ENCODE measurements at regions not wholly inside any gene's neighbourhood (a gene's known extent, or its start where the extent isn't known, plus 50 kb on each side); places are given as distances from the start of the nearest gene placed in this dataset.

DNA sequence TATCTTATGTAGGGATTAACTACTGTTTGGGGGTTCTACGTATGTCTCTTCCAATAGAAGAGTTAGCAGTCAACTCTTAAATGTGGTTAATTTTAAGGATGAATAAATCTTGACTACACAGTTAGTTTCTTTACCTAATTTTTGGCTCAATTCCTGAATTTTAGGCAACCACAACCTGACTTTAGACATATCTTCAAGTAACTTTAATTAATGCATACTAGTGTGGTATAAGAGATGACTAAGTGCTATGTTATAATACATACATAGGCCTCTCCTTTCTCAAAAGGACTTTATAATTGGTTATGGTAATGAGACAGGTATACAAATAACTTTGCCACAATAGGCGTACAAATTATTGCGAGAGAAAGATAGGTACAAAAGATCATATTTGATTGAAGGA, 312.0 kb downstream of the IRS1 start:
- peaks cover 27% of the 10 kb centered on the region for H3K4me1 ChIP-seq
- no peak for FAIRE-seq

DNA sequence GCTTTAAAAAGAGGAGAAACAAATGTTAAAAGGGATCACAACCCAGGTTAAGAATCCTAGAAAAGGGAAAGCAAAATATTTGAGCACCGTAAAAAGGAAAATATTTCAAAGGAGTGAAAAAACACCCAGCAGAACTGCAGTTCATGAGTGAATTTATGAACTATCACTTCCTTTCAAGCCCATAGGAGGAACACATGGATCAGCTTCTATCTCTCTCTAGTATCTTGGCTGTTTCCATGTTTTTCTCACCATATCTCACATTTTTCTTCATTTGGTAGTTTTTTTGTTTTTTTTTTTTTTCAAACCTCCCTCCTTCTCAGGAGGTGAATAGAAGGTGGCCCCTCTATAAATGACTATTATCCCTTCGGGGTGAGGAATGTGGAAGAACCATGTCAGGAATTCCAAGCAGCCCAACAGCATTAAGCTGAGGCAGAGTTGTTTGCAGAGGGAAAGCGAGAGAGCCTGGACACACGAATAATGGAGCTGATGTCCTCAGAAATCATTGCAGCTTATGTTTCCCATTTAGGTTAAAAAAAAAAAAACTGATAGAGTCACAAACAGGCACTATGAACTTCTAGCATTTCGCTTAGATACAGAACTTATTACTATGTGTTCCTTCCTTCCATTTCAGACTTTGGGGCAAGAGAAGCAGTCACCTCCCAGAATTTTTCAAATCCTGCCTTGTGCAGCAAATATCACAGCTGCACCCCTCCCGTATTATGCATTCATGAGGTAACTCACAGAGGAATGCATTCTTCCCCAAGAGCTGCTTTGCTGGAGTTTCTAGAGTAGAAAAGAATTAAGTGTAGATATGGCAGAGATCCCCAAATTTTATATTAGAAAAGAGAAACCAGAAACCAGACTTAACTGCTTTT, 315.6 kb downstream of the IRS1 start:
- FAIRE-seq: peak; percentile 49
- Histone ChIP-seq H3K27ac (peak overlapping the region; percentile 74 to 82), H3K4me2 (peak overlapping the region; percentile 84), H3K9me3 (peaks cover 7% of the 10 kb centered on the region; the same call in 1 of the 3 replicates), H3K4me3 (no peak overlapping the region), H3K4me1 (peaks cover 27% of the 10 kb centered on the region)
- peak in 1 of 2 experiments; percentile 55 for DNase-seq (ENCODE audit: low read depth in 1 of 2, low spot score in 1 of 2)
- ATAC-seq: peak; percentile 64 to 88; a peak in 5 of 6 replicates
- 5% methylated on average over 6 of the region's 6 CpGs for WGBS (ENCODE audit: missing lambda C conversion rate)
- ChIA-PET CTCF (interaction anchor here (1.4 to 1.7 kb wide), 2 partner anchors 24 to 318 kb away, joined by 3 to 4 read pairs; no protein-coding TSS in a partner anchor), POLR2A (no interaction called here)
- TF ChIP-seq JUN (IDR thresholded peaks at IDR 0.05) (no peak), ZFP36 (IDR thresholded peaks at IDR 0.05; ENCODE audit: borderline replicate concordance, partially characterized antibody) (no peak), HEYL (CRISPR knock-in tag; IDR thresholded peaks at IDR 0.05) (no peak), POLR2A (IDR thresholded peaks at IDR 0.05; ENCODE audit: low read length) (no peak), FOSL2 (IDR thresholded peaks at IDR 0.05) (no peak), FOSL2 (CRISPR knock-in tag; IDR thresholded peaks at IDR 0.05) (no peak), RNF2 (IDR thresholded peaks at IDR 0.05; ENCODE audit: borderline replicate concordance, low read depth) (no peak), FOSB (CRISPR knock-in tag; IDR thresholded peaks at IDR 0.05) (no peak), RARB (CRISPR knock-in tag; IDR thresholded peaks at IDR 0.05) (no peak), TP53 (CRISPR knock-in tag; IDR thresholded peaks at IDR 0.05) (no peak)
- TF ChIP-seq, protein P1, sequence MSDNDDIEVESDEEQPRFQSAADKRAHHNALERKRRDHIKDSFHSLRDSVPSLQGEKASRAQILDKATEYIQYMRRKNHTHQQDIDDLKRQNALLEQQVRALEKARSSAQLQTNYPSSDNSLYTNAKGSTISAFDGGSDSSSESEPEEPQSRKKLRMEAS (IDR thresholded peaks at IDR 0.05): no peak; the same call in 1 of the 2 replicates
- TF ChIP-seq, protein P2, sequence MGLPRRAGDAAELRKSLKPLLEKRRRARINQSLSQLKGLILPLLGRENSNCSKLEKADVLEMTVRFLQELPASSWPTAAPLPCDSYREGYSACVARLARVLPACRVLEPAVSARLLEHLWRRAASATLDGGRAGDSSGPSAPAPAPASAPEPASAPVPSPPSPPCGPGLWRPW (IDR thresholded peaks at IDR 0.05): no peak
- TF ChIP-seq, protein P3, sequence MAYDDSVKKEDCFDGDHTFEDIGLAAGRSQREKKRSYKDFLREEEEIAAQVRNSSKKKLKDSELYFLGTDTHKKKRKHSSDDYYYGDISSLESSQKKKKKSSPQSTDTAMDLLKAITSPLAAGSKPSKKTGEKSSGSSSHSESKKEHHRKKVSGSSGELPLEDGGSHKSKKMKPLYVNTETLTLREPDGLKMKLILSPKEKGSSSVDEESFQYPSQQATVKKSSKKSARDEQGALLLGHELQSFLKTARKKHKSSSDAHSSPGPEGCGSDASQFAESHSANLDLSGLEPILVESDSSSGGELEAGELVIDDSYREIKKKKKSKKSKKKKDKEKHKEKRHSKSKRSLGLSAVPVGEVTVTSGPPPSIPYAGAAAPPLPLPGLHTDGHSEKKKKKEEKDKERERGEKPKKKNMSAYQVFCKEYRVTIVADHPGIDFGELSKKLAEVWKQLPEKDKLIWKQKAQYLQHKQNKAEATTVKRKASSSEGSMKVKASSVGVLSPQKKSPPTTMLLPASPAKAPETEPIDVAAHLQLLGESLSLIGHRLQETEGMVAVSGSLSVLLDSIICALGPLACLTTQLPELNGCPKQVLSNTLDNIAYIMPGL (CRISPR knock-in tag; IDR thresholded peaks at IDR 0.05; ENCODE audit: borderline replicate concordance): no peak
- TF ChIP-seq, protein P4, sequence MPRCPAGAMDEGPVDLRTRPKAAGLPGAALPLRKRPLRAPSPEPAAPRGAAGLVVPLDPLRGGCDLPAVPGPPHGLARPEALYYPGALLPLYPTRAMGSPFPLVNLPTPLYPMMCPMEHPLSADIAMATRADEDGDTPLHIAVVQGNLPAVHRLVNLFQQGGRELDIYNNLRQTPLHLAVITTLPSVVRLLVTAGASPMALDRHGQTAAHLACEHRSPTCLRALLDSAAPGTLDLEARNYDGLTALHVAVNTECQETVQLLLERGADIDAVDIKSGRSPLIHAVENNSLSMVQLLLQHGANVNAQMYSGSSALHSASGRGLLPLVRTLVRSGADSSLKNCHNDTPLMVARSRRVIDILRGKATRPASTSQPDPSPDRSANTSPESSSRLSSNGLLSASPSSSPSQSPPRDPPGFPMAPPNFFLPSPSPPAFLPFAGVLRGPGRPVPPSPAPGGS (IDR thresholded peaks at IDR 0.05): no peak
- TF ChIP-seq, protein P5, sequence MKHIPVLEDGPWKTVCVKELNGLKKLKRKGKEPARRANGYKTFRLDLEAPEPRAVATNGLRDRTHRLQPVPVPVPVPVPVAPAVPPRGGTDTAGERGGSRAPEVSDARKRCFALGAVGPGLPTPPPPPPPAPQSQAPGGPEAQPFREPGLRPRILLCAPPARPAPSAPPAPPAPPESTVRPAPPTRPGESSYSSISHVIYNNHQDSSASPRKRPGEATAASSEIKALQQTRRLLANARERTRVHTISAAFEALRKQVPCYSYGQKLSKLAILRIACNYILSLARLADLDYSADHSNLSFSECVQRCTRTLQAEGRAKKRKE (CRISPR knock-in tag; IDR thresholded peaks at IDR 0.05; ENCODE audit: low read depth): no peak
- TF ChIP-seq, protein P6, sequence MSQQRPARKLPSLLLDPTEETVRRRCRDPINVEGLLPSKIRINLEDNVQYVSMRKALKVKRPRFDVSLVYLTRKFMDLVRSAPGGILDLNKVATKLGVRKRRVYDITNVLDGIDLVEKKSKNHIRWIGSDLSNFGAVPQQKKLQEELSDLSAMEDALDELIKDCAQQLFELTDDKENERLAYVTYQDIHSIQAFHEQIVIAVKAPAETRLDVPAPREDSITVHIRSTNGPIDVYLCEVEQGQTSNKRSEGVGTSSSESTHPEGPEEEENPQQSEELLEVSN (IDR thresholded peaks at IDR 0.05; ENCODE audit: borderline replicate concordance, low read depth): no peak

More for the DNA sequence above, 312.0 kb downstream of the IRS1 start:
- ChIA-PET CTCF (no interaction called here), POLR2A (no interaction called here)
- Histone ChIP-seq H3K4me2 (no peak overlapping the region), H3K4me3 (no peak overlapping the region), H3K27ac (no peak overlapping the region), H3K9me3 (peaks cover 16% of the 10 kb centered on the region; the same call in 1 of the 3 replicates)
- WGBS (ENCODE audit: missing lambda C conversion rate): 89% methylated on average over 3 of the region's 3 CpGs
- TF ChIP-seq, protein P7, sequence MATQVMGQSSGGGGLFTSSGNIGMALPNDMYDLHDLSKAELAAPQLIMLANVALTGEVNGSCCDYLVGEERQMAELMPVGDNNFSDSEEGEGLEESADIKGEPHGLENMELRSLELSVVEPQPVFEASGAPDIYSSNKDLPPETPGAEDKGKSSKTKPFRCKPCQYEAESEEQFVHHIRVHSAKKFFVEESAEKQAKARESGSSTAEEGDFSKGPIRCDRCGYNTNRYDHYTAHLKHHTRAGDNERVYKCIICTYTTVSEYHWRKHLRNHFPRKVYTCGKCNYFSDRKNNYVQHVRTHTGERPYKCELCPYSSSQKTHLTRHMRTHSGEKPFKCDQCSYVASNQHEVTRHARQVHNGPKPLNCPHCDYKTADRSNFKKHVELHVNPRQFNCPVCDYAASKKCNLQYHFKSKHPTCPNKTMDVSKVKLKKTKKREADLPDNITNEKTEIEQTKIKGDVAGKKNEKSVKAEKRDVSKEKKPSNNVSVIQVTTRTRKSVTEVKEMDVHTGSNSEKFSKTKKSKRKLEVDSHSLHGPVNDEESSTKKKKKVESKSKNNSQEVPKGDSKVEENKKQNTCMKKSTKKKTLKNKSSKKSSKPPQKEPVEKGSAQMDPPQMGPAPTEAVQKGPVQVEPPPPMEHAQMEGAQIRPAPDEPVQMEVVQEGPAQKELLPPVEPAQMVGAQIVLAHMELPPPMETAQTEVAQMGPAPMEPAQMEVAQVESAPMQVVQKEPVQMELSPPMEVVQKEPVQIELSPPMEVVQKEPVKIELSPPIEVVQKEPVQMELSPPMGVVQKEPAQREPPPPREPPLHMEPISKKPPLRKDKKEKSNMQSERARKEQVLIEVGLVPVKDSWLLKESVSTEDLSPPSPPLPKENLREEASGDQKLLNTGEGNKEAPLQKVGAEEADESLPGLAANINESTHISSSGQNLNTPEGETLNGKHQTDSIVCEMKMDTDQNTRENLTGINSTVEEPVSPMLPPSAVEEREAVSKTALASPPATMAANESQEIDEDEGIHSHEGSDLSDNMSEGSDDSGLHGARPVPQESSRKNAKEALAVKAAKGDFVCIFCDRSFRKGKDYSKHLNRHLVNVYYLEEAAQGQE (IDR thresholded peaks at IDR 0.05): no peak
- no peak for TF ChIP-seq NFE2L2 (conservative IDR thresholded peaks at IDR 0.05; ENCODE audit: low read length)
- TF ChIP-seq SREBF2 (IDR thresholded peaks at IDR 0.05): no peak
- TF ChIP-seq CBX8 (IDR thresholded peaks at IDR 0.05): no peak
- no peak for TF ChIP-seq SMC3 (IDR thresholded peaks at IDR 0.05)
- no peak for TF ChIP-seq NPAS2 (CRISPR knock-in tag; IDR thresholded peaks at IDR 0.05; ENCODE audit: borderline replicate concordance)
- no peak for TF ChIP-seq EHMT2 (IDR thresholded peaks at IDR 0.05; ENCODE audit: low read depth)
- TF ChIP-seq GATA3 (IDR thresholded peaks at IDR 0.05; ENCODE audit: borderline replicate concordance): no peak
- no peak for ATAC-seq
- DNase-seq (ENCODE audit: low read depth in 1 of 2, low spot score in 1 of 2): no peak

Data from A549 (cell line).